Panc1 (cell line): ENCODE measurements at regions not wholly inside any gene's neighbourhood (a gene's known extent, or its start where the extent isn't known, plus 50 kb on each side); places are given as distances from the start of the nearest gene placed in this dataset.

ENCODE experiments used
- CTCF ChIP-seq: fragments of 450-650 bp; IDR thresholded peaks from 2 replicates; pipeline ENCODE4 v1.5.1; 2017; ENCODE audit warnings: mild to moderate bottlenecking
- REST ChIP-seq, 2 experiments: IDR thresholded peaks; 2 replicates each; pipeline ENCODE4 v1.6.1; 2011 to 2012; ENCODE audit warnings: low read depth in 2 of 2, control low read depth in 1 of 2, low read length in 1 of 2, mild to moderate bottlenecking in 1 of 2, moderate library complexity in 1 of 2; ENCODE audit not compliant: insufficient read depth in 1 of 2
- SIN3A ChIP-seq: IDR thresholded peaks from 2 replicates; pipeline ENCODE4 v1.6.1; 2012; ENCODE audit warnings: low read depth, mild to moderate bottlenecking, low read length, moderate library complexity, borderline replicate concordance; ENCODE audit not compliant: insufficient read depth
- TCF7L2 ChIP-seq: IDR thresholded peaks from 2 replicates; pipeline ENCODE4 v1.6.1; 2011; ENCODE audit warnings: mild to moderate bottlenecking, low read depth, low read length, inconsistent platforms

- TF ChIP-seq CTCF (no peak), SIN3A (no peak), REST (IDR thresholded peaks at IDR 0.05; ENCODE audit: insufficient read depth in 1 of 2, low read depth in 2 of 2, low read length in 1 of 2) (no peak), TCF7L2 (no peak)
Measured at GRCh38 chr2:221343524-221343923, 228.6 kb downstream of the EPHA4 start.
